HG03280 (cell line): ENCODE measurements at regions not wholly inside any gene's neighbourhood (a gene's known extent, or its start where the extent isn't known, plus 50 kb on each side); places are given as distances from the start of the nearest gene placed in this dataset.

ENCODE experiments used
- ATAC-seq: cut with Tn5 transposase; IDR thresholded peaks from one replicate; pipeline ENCODE4 v1.9.1; 2021; ENCODE audit warnings: mild to moderate bottlenecking, moderate library complexity; ENCODE audit not compliant: unreplicated experiment

DNA sequence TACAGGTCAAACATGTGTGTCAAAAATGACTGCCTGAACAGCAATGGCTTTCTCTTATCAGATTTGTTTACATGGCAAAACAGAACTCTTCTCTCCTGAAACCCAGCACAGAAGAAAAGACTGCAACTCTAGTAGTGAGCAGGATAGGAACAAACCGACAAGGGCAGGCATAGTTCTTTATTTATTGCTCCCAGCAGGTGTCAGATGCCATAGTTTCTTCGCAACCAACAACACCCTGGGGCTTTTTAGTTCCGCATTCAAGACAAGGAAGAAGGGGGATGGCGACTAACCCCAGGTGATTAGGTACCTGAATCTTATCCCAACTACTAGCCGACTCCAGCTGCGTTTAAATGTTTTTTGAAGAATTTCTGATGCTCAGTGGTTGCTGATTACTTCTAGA lies 367.5 kb upstream of the FIGN start:
- ATAC-seq, result no peak

DNA sequence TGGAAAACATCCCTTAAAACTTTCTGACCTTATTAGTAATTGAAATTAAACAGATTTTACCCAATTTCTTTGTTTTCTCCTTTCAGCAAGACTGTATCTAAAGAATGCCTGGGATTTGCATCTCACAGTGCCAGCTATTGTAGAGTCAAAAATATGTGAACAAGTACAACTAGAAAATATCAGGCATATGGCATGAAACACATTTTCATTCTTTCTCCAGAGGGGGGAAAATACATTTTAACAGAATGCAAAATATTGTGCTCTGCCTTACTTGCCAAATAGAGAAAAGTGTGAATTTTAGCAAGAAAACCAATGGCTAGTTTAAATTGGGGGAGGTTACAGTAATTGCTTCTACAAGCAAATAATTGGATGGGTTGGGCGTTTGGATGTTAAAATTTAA lies 366.6 kb upstream of the FIGN start:
- ATAC-seq, result no peak

DNA sequence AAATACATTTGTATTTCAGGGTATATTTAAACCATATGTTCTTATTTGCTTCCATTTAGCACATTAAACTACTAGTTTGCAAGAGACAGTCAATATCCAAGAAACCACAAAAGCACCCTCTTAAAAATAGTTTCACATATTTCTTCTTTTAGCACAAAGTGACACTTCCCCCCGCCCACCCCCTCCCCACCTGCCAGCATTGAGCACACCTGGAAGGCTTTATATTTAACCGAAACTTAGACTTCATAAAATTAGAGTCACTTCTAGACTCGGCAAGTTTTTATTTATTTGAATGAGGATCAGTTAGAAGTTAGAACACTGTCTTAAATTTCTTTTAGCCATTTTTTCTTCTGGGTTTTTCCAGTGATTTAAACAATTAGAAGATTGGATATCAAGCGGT lies 355.9 kb upstream of the FIGN start:
- no peak for ATAC-seq

DNA sequence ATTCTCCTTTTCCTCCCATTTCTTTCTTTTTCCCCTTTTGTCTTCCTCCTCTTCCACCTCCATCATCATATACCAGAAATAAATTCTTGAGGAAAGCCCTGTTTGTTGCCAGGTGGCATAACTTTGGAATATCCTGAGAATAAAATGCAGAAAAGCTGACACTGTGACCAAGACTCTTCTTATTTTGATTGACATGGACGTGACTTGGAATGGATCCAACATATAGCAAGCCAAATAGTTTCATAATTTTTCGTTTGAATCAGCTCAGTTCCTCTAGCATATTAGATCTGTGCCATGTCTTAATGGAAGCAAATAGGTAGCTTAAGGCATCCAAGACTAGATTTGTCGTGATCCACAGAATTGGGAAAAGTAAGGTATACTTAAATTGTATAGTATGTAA lies 354.7 kb upstream of the FIGN start:
- no peak for ATAC-seq

DNA sequence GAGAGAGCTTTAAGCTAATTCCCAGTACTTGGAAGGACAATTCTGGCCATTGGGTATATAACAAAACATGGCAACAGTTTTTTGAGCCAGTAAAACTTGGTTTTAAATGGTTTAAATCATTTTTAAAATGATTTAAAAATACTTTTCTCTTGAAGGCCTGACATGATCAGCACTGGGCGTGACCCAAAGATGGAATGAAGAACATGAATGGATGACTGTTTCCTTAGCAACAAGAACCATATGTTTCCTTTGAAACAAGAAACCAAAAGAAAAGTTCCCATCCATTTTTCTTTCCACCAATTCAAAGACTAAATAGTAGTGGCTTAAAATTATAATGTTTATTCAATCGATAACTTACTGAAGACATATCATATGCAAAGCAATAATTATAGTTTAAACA lies 348.3 kb upstream of the FIGN start:
- no peak for ATAC-seq

DNA sequence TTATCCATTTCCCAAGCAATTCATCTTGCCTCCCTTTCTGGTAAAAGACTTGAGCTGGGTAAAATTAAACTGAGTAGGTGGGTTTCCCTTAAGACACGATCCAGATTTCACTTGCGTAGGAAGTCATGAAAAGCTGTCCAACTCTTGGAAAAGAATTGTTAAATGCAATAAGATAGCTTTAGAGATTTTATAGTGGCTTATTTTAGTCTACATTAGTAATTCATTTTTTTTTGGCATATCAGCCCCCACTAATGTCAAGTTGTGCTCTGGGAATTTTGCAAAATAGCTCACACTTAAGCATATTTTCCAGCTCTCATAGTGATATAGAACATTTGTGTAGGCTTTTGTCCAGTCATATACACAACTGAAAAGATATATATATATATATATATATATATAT lies 344.7 kb upstream of the FIGN start:
- ATAC-seq, result no peak

DNA sequence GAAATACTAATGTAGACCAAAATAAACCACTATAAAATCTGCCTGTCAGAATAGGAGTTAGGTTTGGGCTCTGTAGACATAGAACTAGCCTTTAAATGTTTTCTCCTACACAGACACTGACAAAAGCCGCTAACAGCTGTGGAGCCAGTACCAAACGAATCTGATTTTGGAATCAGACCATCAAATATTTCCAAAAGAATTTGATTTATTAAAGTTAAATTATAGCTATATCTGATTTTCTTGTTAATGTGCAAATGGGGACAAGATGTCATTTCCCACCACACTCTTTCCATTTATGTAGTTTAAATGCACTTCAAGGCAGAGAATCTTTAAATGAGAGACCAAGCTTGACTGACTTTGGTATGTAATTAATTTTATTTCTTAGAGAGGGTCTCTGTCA lies 343.4 kb upstream of the FIGN start:
- no peak for ATAC-seq

DNA sequence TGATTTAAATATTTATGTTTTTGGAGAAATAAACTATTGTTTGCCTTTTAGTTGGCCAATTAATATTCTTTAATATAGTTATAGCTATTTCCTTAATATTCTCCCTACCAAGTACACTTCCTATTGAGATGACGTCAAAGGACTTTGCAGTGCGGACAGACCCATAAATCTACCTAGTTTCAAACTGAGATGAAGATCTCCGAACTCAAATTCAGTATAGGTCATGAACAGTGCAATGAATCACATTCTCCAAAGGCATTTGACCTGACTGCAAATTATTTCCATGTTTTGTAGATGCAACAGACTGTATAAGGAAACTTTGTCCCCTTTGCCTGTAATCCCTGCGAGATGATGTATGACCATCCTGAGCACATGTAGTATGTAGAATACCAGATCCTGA lies 342.6 kb upstream of the FIGN start:
- ATAC-seq, result no peak

DNA sequence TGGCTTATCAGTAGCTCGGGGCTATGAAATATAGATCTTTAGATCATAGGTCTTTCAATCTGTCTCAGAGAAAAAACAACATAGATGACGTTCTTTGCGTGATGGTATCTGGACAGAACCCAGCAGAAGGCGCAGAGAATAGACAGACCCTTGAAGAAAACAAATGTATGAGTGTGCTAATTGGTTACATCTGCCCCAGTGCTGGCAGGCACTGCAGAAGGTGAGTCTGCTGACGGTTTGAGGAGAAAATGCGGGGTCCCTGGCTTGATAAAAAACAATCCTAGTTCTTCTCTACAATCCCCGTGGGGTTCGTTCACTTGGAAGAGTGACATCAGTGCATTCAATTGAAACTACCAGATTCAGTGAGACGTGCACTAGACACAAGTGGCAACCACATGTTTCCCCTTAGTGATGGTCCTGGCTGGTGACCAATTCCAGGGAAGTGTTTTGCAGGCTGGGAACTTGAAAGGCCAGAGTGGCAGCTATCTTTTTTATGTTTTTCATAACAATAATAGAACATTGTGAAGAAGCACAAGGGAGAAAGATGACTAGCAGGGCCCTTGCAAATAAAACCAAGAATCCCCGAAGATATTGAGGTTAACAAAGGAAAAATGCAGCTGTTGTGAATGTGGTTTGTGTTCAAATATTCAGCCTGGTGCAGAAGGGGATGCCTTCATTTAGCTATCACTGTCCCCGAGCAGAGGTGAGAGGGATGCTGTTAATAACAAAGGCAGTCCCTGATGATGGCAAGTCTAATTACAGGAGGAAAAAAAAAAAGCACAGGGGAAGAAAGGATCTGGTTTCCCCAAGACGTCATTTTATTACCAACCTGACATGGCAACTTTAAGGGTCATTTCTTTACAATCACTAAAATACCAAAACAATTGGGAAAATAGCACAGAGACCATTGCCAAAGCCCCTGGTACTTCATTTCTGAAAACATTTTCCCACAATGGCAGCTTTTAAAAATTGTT lies 337.6 kb upstream of the FIGN start:
- no peak for ATAC-seq

DNA sequence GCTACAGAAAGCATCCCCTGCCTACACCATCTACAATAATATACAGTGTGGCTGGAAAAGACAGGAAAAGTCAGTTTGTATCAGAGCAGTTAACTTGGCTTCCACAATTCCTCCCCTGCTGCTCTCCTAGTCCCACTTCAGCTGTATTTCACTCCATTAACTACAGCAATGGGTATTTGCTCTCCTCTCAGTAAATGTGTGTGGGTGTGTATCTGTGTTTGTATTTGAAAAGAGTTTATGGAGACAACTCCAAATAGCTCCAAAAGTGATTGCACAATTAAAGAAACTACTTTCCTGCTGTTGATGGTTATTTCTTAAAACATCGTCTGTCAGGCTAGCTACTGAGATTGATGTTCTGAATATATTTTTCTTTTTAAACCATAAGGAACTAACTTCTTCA lies 333.7 kb upstream of the FIGN start:
- ATAC-seq, result no peak

DNA sequence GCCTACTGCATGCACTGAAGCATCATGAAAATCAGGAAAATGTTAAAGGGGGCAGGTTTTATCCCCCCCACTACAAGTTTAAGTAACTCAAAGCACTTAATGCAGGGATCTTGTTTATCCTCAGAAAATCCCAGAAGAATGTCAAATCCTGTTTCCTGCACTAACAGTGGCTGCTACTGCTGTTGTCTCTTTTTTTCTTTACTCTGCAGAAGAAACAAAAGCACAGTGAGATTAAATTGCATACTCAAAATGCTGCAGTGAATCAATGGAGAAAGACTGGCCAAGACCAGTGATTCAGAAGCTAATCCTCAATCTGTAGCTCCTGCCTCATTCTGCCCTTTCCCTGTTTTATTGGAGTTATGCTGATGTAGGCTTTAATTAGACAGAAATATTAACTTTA lies 332.3 kb upstream of the FIGN start:
- no peak for ATAC-seq

DNA sequence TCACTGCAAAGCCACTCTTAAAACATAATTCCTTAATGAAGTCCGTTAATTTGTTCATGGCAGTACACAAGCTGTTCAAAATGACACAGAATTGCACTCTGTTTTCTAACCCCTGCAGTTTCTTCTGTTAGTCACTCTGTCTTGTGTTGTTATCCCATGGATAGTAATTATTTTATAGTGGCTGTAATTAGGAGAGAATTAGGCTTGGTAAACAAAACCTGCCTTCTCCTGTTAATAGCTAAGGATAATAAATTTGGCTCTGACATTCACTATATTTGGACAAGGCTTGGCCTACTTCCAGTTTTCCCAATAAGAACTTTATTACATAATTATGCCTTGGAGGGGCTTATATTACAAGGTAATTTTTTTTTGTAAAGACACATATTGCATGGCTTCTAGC lies 330.3 kb upstream of the FIGN start:
- no peak for ATAC-seq

DNA sequence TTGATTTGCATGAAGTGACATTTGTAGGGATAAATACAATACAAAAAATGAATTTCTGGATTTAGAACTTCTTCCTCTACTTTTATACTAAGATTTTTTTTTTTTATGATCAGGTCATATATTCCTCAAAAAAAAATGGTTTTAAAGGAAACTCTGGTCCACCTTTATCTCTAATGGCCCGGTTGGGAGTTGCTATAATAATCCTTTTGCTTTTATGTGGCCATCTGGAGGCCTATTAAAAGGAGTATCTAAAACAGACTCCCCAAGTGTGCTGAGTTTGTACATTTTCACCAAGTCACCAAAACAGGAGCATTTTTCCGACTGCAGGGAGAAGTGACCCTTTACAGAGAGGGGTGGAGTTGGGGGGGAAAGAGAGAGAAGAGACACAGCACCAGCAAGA lies 329.2 kb upstream of the FIGN start:
- no peak for ATAC-seq

DNA sequence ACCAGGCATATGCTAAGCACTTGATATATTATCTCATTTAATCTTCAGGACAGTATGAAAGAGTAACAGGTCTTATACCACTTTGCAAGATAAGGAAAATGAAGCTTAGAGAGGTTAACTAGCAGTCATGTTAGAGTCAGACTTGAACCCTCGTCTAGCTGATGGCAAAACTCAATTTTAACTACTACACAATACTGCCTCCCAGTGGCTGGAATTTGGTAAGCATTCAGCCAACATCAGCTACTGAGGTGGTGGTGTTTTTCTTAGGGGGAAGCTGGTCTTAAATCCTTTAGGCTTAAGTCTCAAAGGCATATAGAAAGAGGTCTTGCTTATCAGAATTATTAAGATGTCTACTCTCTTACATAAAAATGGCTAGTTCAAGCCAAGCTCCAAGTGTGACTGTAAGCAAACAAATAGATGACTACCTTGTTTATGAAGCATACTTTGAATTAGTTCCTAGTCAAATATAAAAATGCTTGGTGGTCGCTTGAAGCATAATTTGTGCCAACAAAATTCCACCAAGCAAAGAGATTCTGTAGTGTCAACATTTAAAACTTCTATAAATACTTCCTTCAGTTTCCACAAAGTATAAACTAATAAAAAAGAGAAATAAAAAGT lies 325.4 kb upstream of the FIGN start:
- ATAC-seq, result peak; percentile 69

DNA sequence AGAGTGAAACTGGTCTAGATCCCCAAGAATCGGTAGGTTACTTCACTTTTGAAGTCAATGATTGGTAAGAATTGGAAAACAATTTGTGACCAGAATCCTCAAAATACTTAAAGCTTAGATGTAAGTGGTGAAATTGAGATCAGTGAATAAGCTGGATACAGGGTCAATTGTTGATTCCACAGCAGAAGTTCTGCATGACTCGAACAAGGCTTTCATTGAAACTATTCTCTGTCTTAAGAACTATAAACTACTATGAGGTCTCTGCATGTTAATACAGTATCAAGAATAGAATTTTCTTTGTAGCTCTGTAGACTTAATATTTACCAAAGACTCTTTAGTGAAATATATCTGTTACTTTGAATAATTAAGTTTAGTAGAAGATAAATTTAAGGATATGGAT lies 324.2 kb upstream of the FIGN start:
- ATAC-seq, result no peak

DNA sequence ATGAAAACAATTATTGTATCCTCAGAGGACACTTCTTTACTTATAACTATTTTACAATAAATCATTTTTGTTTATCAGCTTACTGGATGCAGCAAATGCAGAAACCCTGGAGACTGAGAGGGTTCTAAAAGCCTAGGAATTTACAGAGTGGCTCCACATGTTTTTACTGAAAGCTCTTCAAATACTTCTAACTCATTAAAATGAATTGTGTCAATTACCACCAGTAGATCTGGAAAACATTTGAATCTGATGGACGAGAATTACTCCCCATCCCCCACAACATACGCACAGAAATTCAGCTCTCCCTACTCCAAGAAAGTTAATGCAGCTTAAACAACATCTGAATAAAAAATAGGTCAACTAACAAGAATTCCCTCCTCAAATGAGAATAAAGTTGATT lies 319.8 kb upstream of the FIGN start:
- ATAC-seq, result no peak

DNA sequence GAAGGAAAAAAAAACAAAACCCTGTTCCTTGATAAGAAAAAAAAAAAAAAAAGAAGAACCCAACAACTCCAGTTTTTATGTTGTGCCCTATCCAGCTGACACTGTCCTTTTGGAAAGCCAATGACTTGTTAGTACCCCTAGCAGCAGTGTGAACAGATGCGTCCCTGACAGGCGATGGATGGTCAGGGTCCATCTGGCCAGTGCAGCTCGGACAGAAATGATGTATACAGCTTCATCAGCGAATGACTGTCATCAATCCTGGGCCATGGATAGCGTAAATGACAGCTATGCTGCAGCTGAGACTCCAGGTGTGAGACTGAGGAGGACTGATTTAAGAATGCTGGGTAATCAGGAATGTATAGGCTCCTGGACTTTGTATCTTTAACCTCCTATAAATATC lies 318.8 kb upstream of the FIGN start:
- ATAC-seq, result no peak

DNA sequence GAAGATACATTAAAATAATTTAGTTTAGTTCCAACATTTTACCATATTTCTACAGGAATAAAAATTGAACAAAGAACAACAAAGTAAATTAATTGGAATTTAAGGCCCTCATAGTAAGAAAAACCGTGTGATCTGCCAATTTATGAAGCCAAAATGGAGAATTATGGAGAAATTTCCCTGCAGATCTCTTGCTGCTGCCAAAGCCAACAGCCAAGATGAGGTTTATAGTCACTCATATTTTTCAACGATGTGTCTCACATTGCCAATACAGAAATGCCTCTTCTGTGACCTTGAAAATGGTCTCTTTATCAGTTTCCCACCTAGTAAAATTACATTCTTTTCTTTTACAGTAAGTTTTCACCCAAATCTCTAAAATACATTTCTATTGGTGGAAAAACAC lies 317.2 kb upstream of the FIGN start:
- no peak for ATAC-seq

DNA sequence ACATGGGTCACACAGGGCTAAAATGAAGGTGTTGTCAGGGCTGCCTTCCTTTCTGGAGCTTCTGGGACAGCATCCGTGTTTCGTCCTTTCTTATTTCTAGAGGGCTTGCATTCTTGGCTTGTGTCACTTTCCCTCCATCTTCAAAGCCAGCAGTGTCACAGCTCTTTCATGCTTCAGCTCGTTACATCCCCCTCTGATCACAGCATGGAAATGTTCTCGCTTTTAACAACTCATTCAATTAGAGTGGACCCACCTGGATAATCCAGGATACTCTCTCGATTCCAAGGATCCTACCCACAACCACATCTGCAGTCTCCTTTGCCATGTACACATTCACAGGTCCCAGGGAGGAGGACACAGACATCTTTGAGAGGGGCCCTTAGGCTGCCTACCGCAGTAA lies 316.2 kb upstream of the FIGN start:
- no peak for ATAC-seq

DNA sequence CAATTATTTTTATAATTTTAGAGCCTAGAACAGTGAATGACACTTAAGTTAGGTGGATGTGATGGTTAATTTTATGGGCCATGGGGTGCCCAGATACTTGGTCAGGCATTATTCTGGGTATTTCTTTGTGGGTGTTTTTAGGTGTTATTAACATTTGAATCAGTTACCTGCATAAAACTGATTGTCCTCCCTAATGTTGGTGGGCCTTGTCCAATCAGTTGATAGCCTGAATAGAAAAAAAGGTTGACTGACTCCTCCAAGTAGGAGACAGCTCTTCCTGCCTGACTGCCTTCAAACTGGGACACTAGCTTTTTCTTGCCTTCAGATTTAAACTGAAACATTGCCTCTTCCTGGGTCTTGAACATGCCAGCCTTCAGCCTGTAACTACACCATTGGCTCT lies 312.9 kb upstream of the FIGN start:
- no peak for ATAC-seq

DNA sequence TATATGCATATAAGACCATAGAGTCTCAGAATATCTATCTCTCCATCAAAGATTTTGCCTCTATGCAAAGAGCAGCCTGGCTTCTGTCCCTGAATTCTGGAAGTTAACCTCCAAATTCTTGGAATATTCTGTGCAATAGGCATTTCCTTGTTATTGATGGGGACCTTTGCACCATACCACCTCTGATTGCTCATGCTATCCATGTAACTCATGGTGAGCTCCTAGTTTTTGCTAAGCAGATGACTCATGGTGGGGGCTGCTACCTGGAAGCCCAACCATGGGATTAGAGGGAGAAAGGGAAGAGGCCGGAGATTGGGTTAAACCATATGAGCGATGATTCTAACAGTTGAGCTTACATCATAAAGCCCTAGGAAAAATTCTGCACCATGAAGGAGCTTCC lies 310.2 kb upstream of the FIGN start:
- no peak for ATAC-seq

DNA sequence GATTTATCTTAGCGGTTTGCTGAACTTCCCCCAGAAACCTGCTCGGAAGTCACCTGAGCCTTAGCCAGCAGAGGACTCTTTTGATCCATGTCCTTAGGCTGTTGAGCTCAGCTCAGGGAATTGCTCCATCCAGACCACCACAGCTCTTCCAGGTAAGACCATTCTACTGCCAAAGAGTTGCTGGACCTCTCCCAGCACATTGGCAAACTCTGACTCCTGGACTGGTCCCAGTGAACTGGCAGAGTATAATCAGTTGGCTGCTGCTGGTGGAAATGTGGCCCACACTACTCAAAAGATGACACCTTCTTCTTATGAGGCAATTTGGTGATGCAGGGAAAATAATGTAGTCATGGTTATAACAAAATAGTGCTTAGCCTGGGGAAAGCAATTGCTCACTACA lies 308.8 kb upstream of the FIGN start:
- ATAC-seq, result no peak

DNA sequence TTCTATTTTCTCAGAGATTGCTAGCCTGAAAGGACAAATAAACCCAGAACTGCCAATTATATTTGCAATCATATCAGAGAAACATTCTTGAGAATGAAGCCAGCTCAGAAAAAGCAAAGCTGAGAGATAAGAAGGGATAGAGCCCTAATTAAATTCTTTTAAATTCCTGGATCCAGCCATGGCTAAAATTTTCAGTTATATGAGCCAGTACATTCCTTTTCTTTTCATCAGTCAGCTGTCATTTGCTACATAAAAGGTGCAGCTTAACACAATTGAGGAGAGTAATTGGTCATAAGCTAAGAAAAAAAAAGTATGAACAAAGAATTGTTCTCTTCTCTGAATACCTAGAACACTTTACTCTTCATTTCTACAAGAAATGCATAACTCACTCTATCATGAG lies 303.5 kb upstream of the FIGN start:
- ATAC-seq, result no peak
